Activated T-helper 1 cell treated with anti-CD3 and anti-CD28 coated beads, Interleukin-12 subunit alpha, Interleukin-12 subunit beta, Interleukin-2, Interleukin-4 antibody, amounts not matched to agents 30 ng/mL and 10 ng/mL and 1 ng/mL, durations not matched to agents 14 hours and 24 hours and 36 hours (primary cell): ENCODE measurements at regions not wholly inside any gene's neighbourhood (a gene's known extent, or its start where the extent isn't known, plus 50 kb on each side); places are given as distances from the start of the nearest gene placed in this dataset.
"Not testable (repeated sequence)": the region's sequence is repeated elsewhere in the genome, so short reads cannot be mapped to it uniquely, and the experiment has no call there.

Experiments used
- DNase-seq: peaks from one replicate; pipeline ENCODE4 v3.0.0; 2021; ENCODE audit warnings: low spot score
- H3K27ac Mint-ChIP-seq: one replicate; pipeline ENCODE4 v1.8.0; 2021; ENCODE audit warnings: mild to moderate bottlenecking, mixed read lengths
- H3K27me3 Mint-ChIP-seq: one replicate; pipeline ENCODE4 v1.8.0; 2022; ENCODE audit warnings: mild to moderate bottlenecking, moderate library complexity, mixed read lengths; ENCODE audit not compliant: insufficient read depth
- H3K36me3 Mint-ChIP-seq: one replicate; pipeline ENCODE4 v1.8.0; 2021; ENCODE audit warnings: low read depth, mixed read lengths
- H3K4me1 Mint-ChIP-seq: one replicate; pipeline ENCODE4 v1.8.0; 2021; ENCODE audit warnings: low read depth, mixed read lengths
- H3K4me3 Mint-ChIP-seq: one replicate; pipeline ENCODE4 v1.8.0; 2021; ENCODE audit warnings: mild to moderate bottlenecking, moderate library complexity, mixed read lengths
- H3K9me3 Mint-ChIP-seq: one replicate; pipeline ENCODE4 v1.8.0; 2021; ENCODE audit warnings: mixed read lengths
- intact Hi-C: fragments of 100-400 bp; cut with micrococcal nuclease; formaldehyde crosslinking; loops from one replicate; pipeline ENCODE4 v1.15.1; 2024

DNA sequence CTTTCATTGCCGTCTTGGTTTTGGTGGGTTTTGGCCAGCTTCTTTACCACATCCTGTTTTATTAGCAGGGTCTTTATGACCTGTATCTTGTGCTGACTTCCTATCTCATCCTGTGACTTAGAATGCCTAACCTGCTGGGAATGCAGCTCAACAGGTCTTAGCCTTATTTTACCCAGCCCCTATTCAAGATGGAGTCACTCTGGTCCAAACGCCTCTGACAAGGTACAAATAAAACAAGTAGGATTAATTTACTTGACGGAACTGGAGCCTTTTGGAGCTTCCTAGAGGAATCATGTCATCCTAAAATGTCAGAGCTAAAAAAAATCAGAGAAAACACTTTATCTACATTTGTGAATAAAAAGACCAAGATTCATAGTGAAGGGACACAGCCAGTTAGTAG is 66.2 kb upstream of the ATXN3L start:
- Mint-ChIP-seq H3K27me3 (no peaks in the 10 kb centered on the region), H3K4me3 (no peak overlapping the region), H3K27ac (no peak overlapping the region), H3K36me3 (no peaks in the 10 kb centered on the region), H3K4me1 (peaks cover 13% of the 10 kb centered on the region), H3K9me3 (peaks cover 5% of the 10 kb centered on the region)
- intact Hi-C loops, result loop anchor here (5.0 kb wide), 1 partner anchor 41 kb away; no protein-coding TSS in a partner anchor
- DNase-seq, result no peak

- H3K4me1 Mint-ChIP-seq, result peaks cover 22% of the 10 kb centered on the region
- intact Hi-C loops, result loop anchor here (5.0 kb wide), 1 partner anchor 103 kb away; no protein-coding TSS in a partner anchor
- DNase-seq, result no peak
- no peak overlapping the region for H3K4me3 Mint-ChIP-seq
- no peaks in the 10 kb centered on the region for H3K27me3 Mint-ChIP-seq
- no peaks in the 10 kb centered on the region for H3K36me3 Mint-ChIP-seq
- H3K9me3 Mint-ChIP-seq, result no peaks in the 10 kb centered on the region
- no peak overlapping the region for H3K27ac Mint-ChIP-seq
Measured at GRCh38 chrX:13383907-13384306, 64.1 kb upstream of the ATXN3L start.

DNA sequence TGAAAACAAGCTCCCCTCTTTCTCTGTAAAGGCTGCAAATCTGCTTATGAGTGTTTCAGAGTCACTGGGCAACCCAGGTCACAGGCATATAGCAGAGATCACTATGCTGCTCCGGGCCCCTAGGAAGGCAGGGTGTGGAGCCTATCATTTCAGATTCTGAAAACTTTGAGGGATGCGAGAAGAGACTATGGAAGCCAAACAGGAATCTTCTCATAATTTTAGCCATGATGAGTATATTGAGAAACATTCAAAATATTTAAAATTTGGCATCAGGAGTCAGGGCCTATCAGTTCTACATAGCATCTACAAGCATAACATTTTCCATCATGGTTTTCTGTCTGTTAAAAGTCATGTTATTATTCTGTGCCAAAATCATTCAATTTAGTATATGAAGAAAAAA is 61.7 kb upstream of the ATXN3L start:
- H3K27me3 Mint-ChIP-seq, result no peaks in the 10 kb centered on the region
- no peaks in the 10 kb centered on the region for H3K9me3 Mint-ChIP-seq
- no peak for DNase-seq
- H3K4me3 Mint-ChIP-seq, result no peak overlapping the region
- H3K27ac Mint-ChIP-seq, result no peak overlapping the region
- intact Hi-C loops, result loop anchor here (5.0 kb wide), 1 partner anchor 106 kb away; no protein-coding TSS in a partner anchor
- peaks cover 2% of the 10 kb centered on the region for H3K36me3 Mint-ChIP-seq
- peaks cover 18% of the 10 kb centered on the region for H3K4me1 Mint-ChIP-seq

DNA sequence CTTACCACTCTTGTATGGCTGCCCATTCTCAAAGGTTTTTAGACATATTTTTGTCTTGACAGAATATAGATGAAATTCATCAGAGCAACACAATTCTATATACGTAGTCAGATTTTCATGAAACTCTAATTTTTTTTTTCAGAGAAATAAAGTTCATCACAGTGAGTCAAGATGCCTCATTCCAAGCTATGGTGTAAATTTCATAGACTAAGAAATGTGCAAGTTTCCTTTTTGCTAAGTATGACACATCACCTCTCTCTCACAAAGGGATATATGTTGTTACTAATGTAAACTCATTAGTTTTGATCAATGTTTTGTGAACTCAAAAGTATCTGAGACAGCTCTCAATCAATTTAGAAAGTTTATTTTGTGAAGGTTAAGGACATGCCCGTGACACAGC is 60.4 kb upstream of the ATXN3L start:
- DNase-seq, result no peak
- no peaks in the 10 kb centered on the region for H3K27me3 Mint-ChIP-seq
- intact Hi-C loops, result loop anchor here (5.0 kb wide), 1 partner anchor 107 kb away; no protein-coding TSS in a partner anchor
- H3K36me3 Mint-ChIP-seq, result peaks cover 2% of the 10 kb centered on the region
- no peak overlapping the region for H3K4me3 Mint-ChIP-seq
- H3K27ac Mint-ChIP-seq, result peak overlapping the region; percentile 69
- no peaks in the 10 kb centered on the region for H3K9me3 Mint-ChIP-seq
- peaks cover 18% of the 10 kb centered on the region for H3K4me1 Mint-ChIP-seq

- DNase-seq, result peak; percentile 1
- not testable (repeated sequence) for H3K36me3 Mint-ChIP-seq, H3K27me3 Mint-ChIP-seq, H3K27ac Mint-ChIP-seq, H3K9me3 Mint-ChIP-seq, H3K4me3 Mint-ChIP-seq
- intact Hi-C loops, result loop anchor here (5.0 to 10.0 kb wide), 2 partner anchors 432 to 1826 kb away; no protein-coding TSS in a partner anchor
- H3K4me1 Mint-ChIP-seq, result peaks cover 26% of the 10 kb centered on the region
Measured at GRCh38 chrX:13378562-13379518, 59.0 kb upstream of the ATXN3L start.

DNA sequence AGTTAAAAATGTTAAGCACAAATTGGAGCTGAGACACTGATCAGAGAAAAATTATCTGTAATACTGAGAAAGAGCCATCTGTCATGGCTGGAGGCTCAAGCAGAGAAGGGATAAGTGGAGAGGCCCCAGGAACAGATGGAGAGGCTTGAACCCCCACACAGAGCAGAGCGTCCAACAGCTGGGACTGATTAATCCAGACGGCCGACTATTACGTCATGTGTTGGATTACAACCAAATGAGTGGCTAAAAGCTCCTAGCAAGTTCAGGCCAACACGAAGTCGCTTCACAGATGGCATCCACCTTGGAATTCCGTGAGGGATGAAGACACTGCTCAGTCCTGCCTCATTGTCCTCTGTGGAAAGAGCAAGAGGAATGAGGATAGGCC is 57.7 kb upstream of the ATXN3L start:
- Mint-ChIP-seq H3K36me3 (peaks cover 2% of the 10 kb centered on the region), H3K27me3 (no peaks in the 10 kb centered on the region), H3K4me3 (no peak overlapping the region), H3K27ac (peak overlapping the region; percentile 27), H3K4me1 (peaks cover 39% of the 10 kb centered on the region), H3K9me3 (no peaks in the 10 kb centered on the region)
- no peak for DNase-seq
- intact Hi-C loops, result loop anchor here (5.0 to 10.0 kb wide), 2 partner anchors 430 to 1827 kb away; no protein-coding TSS in a partner anchor

- DNase-seq, result no peak
- no peak overlapping the region for H3K4me3 Mint-ChIP-seq
Measured at GRCh38 chrX:13376857-13377549, 57.1 kb upstream of the ATXN3L start.

GRCh38 chrX:13375596-13375995 is 55.7 kb upstream of the ATXN3L start:
- intact Hi-C loops, result loop anchor here (5.0 to 10.0 kb wide), 2 partner anchors 428 to 1829 kb away; no protein-coding TSS in a partner anchor
- H3K4me1 Mint-ChIP-seq, result peaks cover 39% of the 10 kb centered on the region
- H3K27ac Mint-ChIP-seq, result not testable (repeated sequence)

More at GRCh38 chrX:13376857-13377549, 57.1 kb upstream of the ATXN3L start:
- H3K27me3 Mint-ChIP-seq, result no peaks in the 10 kb centered on the region
- H3K4me1 Mint-ChIP-seq, result peaks cover 41% of the 10 kb centered on the region
- intact Hi-C loops, result loop anchor here (5.0 to 10.0 kb wide), 2 partner anchors 430 to 1828 kb away; no protein-coding TSS in a partner anchor
- peak overlapping the region; percentile 27 for H3K27ac Mint-ChIP-seq
- peaks cover 2% of the 10 kb centered on the region for H3K36me3 Mint-ChIP-seq
- H3K9me3 Mint-ChIP-seq, result no peaks in the 10 kb centered on the region

DNA sequence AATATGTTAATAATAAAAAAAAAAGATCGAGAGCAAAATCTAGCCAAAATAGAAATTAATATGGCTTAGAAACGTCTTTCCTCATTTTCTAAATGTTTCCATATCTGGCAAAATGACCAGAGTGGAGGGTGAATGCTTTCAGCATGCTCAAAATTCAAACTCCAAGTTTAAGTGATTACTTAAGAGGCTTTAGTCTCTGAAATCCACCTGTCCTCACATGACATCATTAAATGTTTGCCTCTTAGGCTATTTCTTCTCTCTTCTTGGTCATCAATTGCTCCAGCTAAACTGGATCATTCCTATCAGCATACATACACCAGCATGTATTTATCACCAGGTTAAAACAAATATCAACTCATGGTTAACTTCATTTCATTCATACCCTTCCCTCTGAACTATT is 54.5 kb upstream of the ATXN3L start:
- Mint-ChIP-seq H3K27me3 (no peaks in the 10 kb centered on the region), H3K4me3 (no peak overlapping the region), H3K9me3 (no peaks in the 10 kb centered on the region), H3K36me3 (peaks cover 2% of the 10 kb centered on the region), H3K4me1 (peaks cover 32% of the 10 kb centered on the region), H3K27ac (no peak overlapping the region)
- intact Hi-C loops, result loop anchor here (5.0 to 10.0 kb wide), 4 partner anchors 122 to 1830 kb away; no protein-coding TSS in a partner anchor
- no peak for DNase-seq

More at GRCh38 chrX:13375596-13375995, 55.7 kb upstream of the ATXN3L start:
- H3K4me3 Mint-ChIP-seq, H3K9me3 Mint-ChIP-seq, DNase-seq, H3K36me3 Mint-ChIP-seq, H3K27me3 Mint-ChIP-seq: not testable (repeated sequence)

DNA sequence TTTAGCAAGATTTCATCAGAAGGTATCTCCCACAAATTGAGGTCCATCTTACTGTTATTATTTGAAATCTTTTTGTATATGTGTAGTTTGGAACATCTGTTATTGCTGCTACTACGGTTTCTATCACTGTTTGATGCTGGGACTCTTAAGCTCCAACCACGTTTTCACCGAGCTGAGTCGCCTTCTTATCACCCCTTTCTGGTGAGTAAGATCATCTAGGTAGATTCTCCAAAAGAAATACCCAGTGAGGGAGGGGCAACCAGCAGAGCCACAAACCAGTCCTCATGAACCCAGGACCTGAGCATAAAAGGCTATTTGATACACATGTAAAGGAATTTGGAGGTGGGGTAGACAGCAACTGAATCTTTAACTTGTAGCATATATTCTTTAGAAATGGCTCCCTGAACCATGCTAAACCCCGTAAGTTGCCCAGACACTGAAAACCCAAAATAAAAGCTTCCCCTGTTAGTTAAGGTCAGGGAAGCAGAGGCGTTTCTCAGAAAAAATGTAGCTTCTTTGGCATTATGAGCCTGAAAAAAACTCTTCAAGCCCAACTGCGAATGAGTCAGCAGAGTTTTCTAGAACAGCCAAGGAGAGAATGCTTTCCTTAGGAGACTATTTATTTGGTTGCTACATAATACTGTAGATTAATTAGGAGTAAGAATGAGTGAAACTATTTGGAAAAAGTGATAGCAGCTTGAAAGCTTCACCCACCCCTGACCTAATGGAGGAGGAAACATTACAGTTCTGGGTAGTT is 53.8 kb upstream of the ATXN3L start:
- Mint-ChIP-seq H3K27ac (peak overlapping the region; percentile 89), H3K9me3 (no peaks in the 10 kb centered on the region), H3K36me3 (peaks cover 2% of the 10 kb centered on the region), H3K27me3 (no peaks in the 10 kb centered on the region), H3K4me1 (peaks cover 32% of the 10 kb centered on the region), H3K4me3 (peak overlapping the region; percentile 22)
- intact Hi-C loops, result loop anchor here (5.0 to 10.0 kb wide), 4 partner anchors 121 to 1831 kb away; no protein-coding TSS in a partner anchor
- no peak for DNase-seq

GRCh38 chrX:13373027-13373426 is 53.2 kb upstream of the ATXN3L start:
- Mint-ChIP-seq H3K9me3 (no peaks in the 10 kb centered on the region), H3K27ac (peak overlapping the region; percentile 89), H3K36me3 (peaks cover 2% of the 10 kb centered on the region), H3K4me3 (no peak overlapping the region), H3K4me1 (peaks cover 35% of the 10 kb centered on the region), H3K27me3 (no peaks in the 10 kb centered on the region)
- no peak for DNase-seq
- intact Hi-C loops, result loop anchor here (5.0 to 10.0 kb wide), 4 partner anchors 121 to 1832 kb away; no protein-coding TSS in a partner anchor
